Right kidney (tissue), 1 donor: ENCODE measurements at regions not wholly inside any gene's neighbourhood (a gene's known extent, or its start where the extent isn't known, plus 50 kb on each side); places are given as distances from the start of the nearest gene placed in this dataset.

ENCODE experiments used
- DNase-seq: peaks from one replicate; pipeline ENCODE4 v3.0.0-alpha.2; 2016

GRCh38 chr1:218717575-218717974 lies 372.4 kb downstream of the TGFB2 start:
- no peak for DNase-seq

- no peak for DNase-seq
Observed at GRCh38 chr1:218718206-218718605, 373.1 kb downstream of the TGFB2 start.

GRCh38 chr1:218718977-218719376 lies 373.8 kb downstream of the TGFB2 start:
- DNase-seq = no peak

- DNase-seq = no peak
Observed at GRCh38 chr1:218728898-218729565, 383.9 kb downstream of the TGFB2 start.

- no peak for DNase-seq
Observed at GRCh38 chr1:218735436-218736032, 390.4 kb downstream of the TGFB2 start.

- no peak for DNase-seq
Observed at GRCh38 chr1:218739426-218739825, 394.3 kb downstream of the TGFB2 start.

- DNase-seq = no peak
Observed at GRCh38 chr1:218741852-218742251, 396.7 kb downstream of the TGFB2 start.

GRCh38 chr1:218742467-218743262 lies 397.5 kb downstream of the TGFB2 start:
- no peak for DNase-seq

- no peak for DNase-seq
Observed at GRCh38 chr1:218743861-218744505, 398.8 kb downstream of the TGFB2 start.

- no peak for DNase-seq
Observed at GRCh38 chr1:218748071-218748470, 402.9 kb downstream of the TGFB2 start.

- DNase-seq = no peak
Observed at GRCh38 chr1:218750216-218750970, 405.3 kb downstream of the TGFB2 start.

- DNase-seq = no peak
Observed at GRCh38 chr1:218751208-218751948, 406.2 kb downstream of the TGFB2 start.

GRCh38 chr1:218752126-218752525 lies 407.0 kb downstream of the TGFB2 start:
- no peak for DNase-seq

GRCh38 chr1:218754477-218754876 lies 409.3 kb downstream of the TGFB2 start:
- DNase-seq = no peak

- no peak for DNase-seq
Observed at GRCh38 chr1:218755128-218755527, 410.0 kb downstream of the TGFB2 start.

GRCh38 chr1:218759795-218760194 lies 413.9 kb upstream of the LYPLAL1 start:
- no peak for DNase-seq

- DNase-seq = no peak
Observed at GRCh38 chr1:218760601-218761570, 412.8 kb upstream of the LYPLAL1 start.

GRCh38 chr1:218763538-218763937 lies 410.1 kb upstream of the LYPLAL1 start:
- DNase-seq = no peak

GRCh38 chr1:218765753-218766152 lies 407.9 kb upstream of the LYPLAL1 start:
- DNase-seq = no peak

- no peak for DNase-seq
Observed at GRCh38 chr1:218771931-218772330, 401.7 kb upstream of the LYPLAL1 start.
